ENCODE measurements at regions not wholly inside any gene's neighbourhood (a gene's known extent, or its start where the extent isn't known, plus 50 kb on each side); places are given as distances from the start of the nearest gene placed in this dataset.

DNA sequence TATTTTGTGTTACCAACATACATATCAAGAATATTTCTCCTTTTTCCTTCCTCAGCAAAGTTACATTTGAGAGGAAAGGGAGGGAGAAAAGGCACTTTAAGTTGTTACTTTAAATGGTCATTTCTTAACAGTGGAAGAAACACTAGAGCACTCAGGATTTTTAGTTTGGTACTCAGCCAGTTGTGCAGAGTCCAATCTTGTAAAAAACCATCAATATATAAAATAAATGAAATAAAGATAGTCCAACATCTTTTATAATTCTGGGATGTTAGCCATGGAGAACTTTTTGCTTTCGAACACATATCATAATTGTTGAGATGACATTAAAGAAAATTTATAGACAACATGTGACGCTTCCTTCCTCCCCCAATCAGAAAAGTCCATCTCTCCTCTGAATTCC lies 253.8 kb downstream of the QDPR start:
- H3K36me3 ChIP-seq (replicated peaks in 1 of 2; ENCODE audit: control insufficient read depth in 1 of 2, insufficient read depth in 2 of 2, low read length in 2 of 2): no peaks in the 10 kb centered on the region
- no peaks in the 10 kb centered on the region for H3K27me3 Mint-ChIP-seq (ENCODE audit: low read depth in 3 of 3)
- H3K9me3 Mint-ChIP-seq: peaks cover 4 to 16% (median 5%) of the 10 kb centered on the region in 7 donors
- no CpG with 5 or more reads among the region's 2 CpGs for WGBS (ENCODE audit: insufficient coverage)
- H2AFZ ChIP-seq (ENCODE audit: insufficient read depth, low read depth, low read length, poor library complexity, severe bottlenecking): no peak overlapping the region
- no peak overlapping the region for H3K4me3 ChIP-seq (replicated peaks in 1 of 3; ENCODE audit: low read depth in 2 of 3, low read length in 3 of 3)
- H3K27ac Mint-ChIP-seq: no peak overlapping the region
- no peaks in the 10 kb centered on the region for H3K36me3 Mint-ChIP-seq
- no peak for DNase-seq
- no peaks in the 10 kb centered on the region for H3K79me2 ChIP-seq (ENCODE audit: insufficient read depth, low read length)
- TF ChIP-seq CTCF (IDR thresholded peaks at IDR 0.05): no peak
- no peaks in the 10 kb centered on the region for H4K20me1 ChIP-seq (ENCODE audit: insufficient read depth, low read length)
- H3K4me3 Mint-ChIP-seq: no peak overlapping the region
- no peak overlapping the region for H3K27ac ChIP-seq (ENCODE audit: low read depth in 1 of 2, low read length in 2 of 2)
- intact Hi-C loops (cut with micrococcal nuclease): no loop called here
- no peak overlapping the region for H3K9ac ChIP-seq (ENCODE audit: insufficient read depth, low read length, poor library complexity, severe bottlenecking)
- H3K9me3 ChIP-seq (replicated peaks in 1 of 2; ENCODE audit: control insufficient read depth in 1 of 2, insufficient read depth in 1 of 2, low read length in 2 of 2): peaks cover 0 to 4% of the 10 kb centered on the region in 2 donors
- H3K4me1 ChIP-seq (ENCODE audit: control insufficient read depth in 1 of 2, insufficient read depth in 2 of 2, low read length in 2 of 2): no peaks in the 10 kb centered on the region
- no peaks in the 10 kb centered on the region for H3K27me3 ChIP-seq (ENCODE audit: control insufficient read depth in 2 of 2, insufficient read depth in 2 of 2, low read length in 2 of 2)
- H3K4me1 Mint-ChIP-seq: no peaks in the 10 kb centered on the region
- H3K4me2 ChIP-seq (replicated peaks; ENCODE audit: extremely low read depth, low read length, poor library complexity, severe bottlenecking): no peak overlapping the region

- Histone ChIP-seq H3K27ac (ENCODE audit: low read depth in 1 of 2, low read length in 2 of 2) (no peak overlapping the region), H3K9ac (ENCODE audit: insufficient read depth, low read length, poor library complexity, severe bottlenecking) (no peak overlapping the region), H3K9me3 (replicated peaks in 1 of 2; ENCODE audit: control insufficient read depth in 1 of 2, insufficient read depth in 1 of 2, low read length in 2 of 2) (no peaks in the 10 kb centered on the region), H3K4me2 (replicated peaks; ENCODE audit: extremely low read depth, low read length, poor library complexity, severe bottlenecking) (no peak overlapping the region), H3K79me2 (ENCODE audit: insufficient read depth, low read length) (no peaks in the 10 kb centered on the region), H3K4me3 (replicated peaks in 1 of 3; ENCODE audit: low read depth in 2 of 3, low read length in 3 of 3) (no peak overlapping the region), H3K4me1 (ENCODE audit: control insufficient read depth in 1 of 2, insufficient read depth in 2 of 2, low read length in 2 of 2) (no peaks in the 10 kb centered on the region), H3K36me3 (replicated peaks in 1 of 2; ENCODE audit: control insufficient read depth in 1 of 2, insufficient read depth in 2 of 2, low read length in 2 of 2) (no peaks in the 10 kb centered on the region), H3K27me3 (ENCODE audit: control insufficient read depth in 2 of 2, insufficient read depth in 2 of 2, low read length in 2 of 2) (no peaks in the 10 kb centered on the region), H2AFZ (ENCODE audit: insufficient read depth, low read depth, low read length, poor library complexity, severe bottlenecking) (no peak overlapping the region), H4K20me1 (ENCODE audit: insufficient read depth, low read length) (no peaks in the 10 kb centered on the region)
- Mint-ChIP-seq H3K4me3 (no peak overlapping the region), H3K4me1 (no peaks in the 10 kb centered on the region), H3K36me3 (no peaks in the 10 kb centered on the region), H3K9me3 (peaks cover 0 to 6% (median 0%) of the 10 kb centered on the region in 7 donors), H3K27me3 (ENCODE audit: low read depth in 3 of 3) (peaks cover 0 to 2% (median 0%) of the 10 kb centered on the region in 3 donors), H3K27ac (no peak overlapping the region)
- no peak for TF ChIP-seq CTCF (IDR thresholded peaks at IDR 0.05)
- intact Hi-C loops (cut with micrococcal nuclease): no loop called here
- DNase-seq: no peak
- WGBS (ENCODE audit: insufficient coverage): 67% methylated on average over 1 of the region's 2 CpGs
Observed at GRCh38 chr4:17252131-17252530, 259.8 kb downstream of the QDPR start.
